GM21528 (cell line): ENCODE measurements at regions not wholly inside any gene's neighbourhood (a gene's known extent, or its start where the extent isn't known, plus 50 kb on each side); places are given as distances from the start of the nearest gene placed in this dataset.

Experiments
- ATAC-seq: cut with Tn5 transposase; IDR thresholded peaks from one replicate; pipeline ENCODE4 v1.9.1; 2021; ENCODE audit warnings: mild to moderate bottlenecking, moderate library complexity; ENCODE audit not compliant: unreplicated experiment, low FRiP score

GRCh38 chr2:176534798-176535466, 265.7 kb downstream of the MTX2 start:
- ATAC-seq = no peak

- no peak for ATAC-seq
Observed at GRCh38 chr2:176535467-176536113, 266.3 kb downstream of the MTX2 start.

DNA sequence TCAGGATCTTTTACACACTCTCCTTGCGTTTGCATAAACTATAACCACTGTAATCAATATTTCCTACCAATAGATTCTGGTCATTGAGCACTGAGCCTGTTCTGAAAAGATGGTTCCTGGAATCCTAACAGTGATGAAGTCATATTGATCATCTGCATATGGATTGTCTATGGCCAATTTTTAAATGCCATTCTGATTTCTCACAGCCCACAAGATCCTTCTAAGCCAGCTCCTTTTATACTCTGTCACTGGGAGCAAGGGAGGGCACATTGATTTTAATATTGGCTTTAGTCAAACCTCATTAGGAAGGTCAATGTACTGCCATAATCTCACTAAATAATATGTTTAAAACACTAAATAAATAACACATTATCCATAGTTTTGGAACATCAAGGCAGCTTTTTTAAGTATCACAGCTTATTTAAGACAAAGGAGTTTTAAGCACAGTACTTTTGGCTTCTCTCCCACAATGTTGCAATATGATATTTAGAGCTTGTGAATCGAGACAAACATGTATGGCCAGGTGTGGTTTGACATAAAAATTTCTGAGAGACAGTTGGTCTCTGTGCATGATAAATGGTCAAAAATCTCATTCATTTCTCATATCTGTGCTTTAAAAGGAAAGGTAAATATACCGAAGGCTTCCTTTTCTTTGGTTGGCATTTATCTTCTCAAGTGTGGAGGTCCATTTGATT, 267.3 kb downstream of the MTX2 start:
- no peak for ATAC-seq

DNA sequence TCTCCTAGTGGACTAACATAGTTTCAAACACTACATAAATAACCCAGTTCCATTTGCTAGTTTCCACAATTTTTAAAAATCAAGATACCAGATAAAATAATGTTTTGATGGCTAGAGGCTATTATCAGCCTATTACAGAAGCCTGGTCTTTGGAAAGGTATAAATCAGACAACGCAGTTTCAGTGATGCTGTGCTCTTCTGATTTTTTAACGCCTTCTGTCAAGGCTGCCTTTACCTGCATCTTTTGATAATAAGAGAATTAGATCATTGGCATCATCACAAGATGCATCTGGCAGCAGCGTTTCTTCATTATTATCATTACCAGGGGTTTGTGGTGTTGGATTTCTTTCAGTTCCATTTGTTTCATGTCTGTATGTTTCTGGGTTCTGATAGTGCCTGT, 268.7 kb downstream of the MTX2 start:
- ATAC-seq = no peak

- ATAC-seq = no peak
Observed at GRCh38 chr2:176540995-176541394, 271.8 kb downstream of the MTX2 start.

DNA sequence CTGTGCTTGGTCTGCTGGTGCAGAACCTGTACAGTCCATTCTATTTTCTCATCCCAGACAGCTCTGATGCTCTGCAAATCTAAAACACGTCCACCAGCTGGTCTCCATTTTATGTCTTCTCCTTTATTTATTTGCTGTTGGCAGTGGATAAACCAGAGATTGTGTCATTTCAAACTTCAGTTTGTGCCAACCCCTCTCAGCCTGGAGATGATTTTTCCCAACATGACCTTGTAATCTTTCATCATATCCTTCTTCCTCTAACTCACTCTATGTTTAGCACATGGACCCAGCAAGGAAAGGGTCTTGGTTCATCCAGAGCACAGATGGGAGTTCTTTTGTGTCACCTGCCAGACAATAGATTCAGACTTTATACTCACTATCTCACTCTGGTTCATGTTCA, 273.2 kb downstream of the MTX2 start:
- no peak for ATAC-seq

- ATAC-seq = no peak
Observed at GRCh38 chr2:176544557-176544956, 275.3 kb downstream of the MTX2 start.

DNA sequence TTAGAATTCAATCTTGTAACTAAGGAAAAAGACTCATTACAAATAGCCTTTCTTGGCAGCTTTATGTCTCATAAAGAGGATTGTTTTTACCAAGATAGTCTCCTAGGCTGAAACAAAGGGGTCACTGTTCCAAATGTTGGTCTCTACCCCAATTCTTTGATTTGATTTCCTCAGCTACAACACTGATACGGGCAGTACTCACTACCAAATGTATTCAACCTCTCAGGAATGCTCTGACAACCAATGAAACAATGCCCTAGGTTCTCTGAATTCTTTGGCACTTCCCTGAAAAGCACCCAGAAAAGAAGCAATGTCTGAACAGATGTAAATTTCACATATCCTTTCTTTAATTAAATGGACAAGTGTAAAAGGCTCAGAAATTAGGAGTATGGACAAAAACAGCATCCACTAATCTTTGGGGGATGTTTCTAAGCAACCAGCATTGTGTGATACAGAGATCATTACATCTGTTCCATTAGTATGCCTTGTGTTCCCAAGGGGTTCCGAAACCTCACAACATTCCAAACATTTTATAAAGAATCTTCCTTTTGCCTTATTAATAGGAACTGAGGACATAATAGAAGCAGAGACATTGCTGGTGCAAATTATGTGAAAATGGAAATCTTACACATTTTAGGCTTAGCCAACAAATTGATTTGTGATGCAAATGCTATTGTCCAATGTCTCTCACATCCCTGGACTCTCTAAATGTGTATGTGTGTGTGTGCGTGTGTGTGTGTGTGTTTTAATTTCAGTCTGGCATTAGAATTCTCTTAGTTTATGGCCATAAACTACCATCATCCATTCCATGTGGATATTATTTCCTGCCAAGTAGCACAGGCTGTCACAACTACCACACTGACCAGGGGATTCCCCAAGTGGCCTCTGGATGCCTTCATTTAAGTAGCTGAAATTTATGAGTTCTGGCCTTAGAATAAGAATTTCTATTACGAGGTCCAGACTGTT, 276.0 kb downstream of the MTX2 start:
- no peak for ATAC-seq

DNA sequence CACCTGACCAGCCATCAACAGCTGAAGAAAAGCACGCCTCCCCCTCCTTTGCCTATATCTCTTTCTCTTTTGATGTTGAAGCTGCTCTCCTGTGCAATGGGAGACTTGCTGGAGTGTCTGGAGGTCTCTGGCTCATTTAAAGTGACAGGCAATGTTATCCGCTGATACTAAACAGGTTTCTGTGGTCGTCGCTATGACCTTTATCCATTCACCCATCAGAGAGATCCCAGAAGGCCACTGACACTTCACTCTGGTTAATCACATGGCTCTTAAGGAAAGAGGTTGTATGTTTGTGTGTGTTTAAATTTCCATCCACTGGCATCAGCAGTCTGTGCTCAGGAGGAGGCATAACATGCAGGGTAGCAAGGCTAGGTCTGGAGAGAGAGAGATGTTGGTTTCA, 277.3 kb downstream of the MTX2 start:
- no peak for ATAC-seq

- no peak for ATAC-seq
Observed at GRCh38 chr2:176552501-176553135, 283.4 kb downstream of the MTX2 start.

GRCh38 chr2:176553685-176554100, 284.5 kb downstream of the MTX2 start:
- ATAC-seq = no peak

DNA sequence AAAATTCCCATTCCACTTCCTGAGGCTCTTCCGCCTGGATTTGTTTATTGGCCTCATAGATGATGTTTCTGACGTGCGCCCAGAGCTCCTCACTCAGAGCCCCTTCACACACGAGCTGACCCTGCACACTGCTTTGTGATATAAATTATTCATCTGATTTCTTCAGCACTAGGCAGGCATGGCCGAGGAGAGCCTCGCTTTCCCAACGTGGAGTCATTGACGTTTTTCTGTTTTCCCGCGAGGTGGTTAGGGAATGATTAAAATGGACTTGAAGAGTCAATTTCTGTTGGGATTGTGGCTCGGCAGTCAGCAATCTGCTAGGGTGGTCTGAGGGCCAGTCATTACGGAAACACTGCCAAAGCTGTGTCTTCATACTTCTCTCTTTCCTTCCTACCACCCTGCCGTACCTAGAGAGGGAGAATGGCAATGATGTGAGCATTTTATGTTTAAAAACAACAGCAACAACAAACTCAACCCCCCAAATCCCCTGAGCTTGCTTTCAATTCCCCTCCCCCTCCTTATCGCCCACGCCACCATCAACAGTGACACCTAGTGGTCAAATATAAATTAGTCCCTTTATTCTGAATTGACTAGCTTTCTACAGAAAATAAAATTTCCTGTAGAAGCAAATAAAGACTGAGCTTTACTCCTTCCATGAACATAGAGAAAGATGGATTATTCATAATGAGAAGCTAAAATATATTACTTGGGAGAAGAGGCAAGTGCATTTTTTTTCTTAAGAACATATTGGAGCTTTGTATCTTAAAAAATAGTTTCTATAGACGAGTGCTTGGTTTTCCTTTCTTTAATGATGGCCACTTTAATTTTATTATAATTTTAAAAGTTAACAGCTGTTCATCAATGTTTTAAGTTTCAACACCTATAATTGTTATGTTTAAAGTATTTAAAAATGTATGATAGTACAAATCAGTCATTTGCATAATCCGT, 285.1 kb downstream of the MTX2 start:
- ATAC-seq = no peak

DNA sequence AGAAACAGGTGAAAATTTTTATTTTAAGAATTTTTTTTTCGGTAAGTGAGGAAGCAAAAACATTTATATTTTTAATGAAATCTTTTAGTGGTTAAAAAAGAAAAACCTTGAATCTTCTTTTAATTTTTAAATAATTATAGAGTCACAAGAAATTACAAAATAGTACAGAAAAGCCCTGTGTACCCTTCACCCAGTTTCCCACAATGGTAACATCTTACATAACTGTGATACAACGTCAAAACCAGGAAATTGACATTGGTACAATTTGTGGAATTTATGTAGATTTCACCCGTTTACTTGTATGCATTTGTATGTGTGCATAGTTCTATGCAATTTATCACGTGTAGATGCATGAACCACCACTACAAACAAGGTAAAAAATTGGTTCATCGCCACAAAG, 285.9 kb downstream of the MTX2 start:
- ATAC-seq = no peak

DNA sequence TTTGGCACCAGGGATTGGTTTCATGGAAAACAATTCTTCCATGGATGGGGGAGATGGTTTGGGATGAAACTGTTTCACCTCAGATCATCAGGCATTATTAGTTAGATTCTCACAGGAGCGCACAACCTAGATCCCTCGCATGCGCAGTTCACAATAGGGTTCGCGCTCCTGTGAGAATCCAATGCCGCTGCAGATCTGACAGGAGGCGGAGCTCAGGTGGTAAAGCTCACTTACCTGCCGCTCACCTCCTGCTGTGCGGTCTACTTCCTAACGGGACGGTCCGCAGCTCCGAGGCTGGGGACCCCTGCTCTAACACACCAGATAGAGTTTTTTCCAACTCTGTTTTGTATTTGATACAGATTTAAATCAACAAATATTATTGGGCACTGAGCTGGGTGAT, 286.5 kb downstream of the MTX2 start:
- ATAC-seq = no peak

DNA sequence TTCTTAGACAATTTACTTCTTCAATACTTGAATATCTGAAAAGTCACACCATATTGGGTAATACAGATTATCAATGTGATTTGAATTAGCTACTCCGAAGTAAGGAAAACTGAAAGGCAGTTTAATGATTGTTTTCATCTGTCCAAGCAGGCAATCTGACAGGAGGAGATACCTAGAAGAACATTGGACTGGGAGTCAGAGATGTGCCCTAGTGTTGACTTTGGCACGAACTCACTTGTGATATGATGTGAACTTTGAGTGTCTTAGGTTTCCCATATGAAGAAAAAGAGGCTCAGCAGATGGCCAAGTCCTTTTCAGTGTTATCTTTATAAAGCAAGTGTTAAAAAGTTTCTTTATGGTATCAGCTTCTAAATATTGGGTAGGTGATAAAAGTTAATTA, 287.1 kb downstream of the MTX2 start:
- no peak for ATAC-seq

- ATAC-seq = no peak
Observed at GRCh38 chr2:176557821-176558220, 288.6 kb downstream of the MTX2 start.

DNA sequence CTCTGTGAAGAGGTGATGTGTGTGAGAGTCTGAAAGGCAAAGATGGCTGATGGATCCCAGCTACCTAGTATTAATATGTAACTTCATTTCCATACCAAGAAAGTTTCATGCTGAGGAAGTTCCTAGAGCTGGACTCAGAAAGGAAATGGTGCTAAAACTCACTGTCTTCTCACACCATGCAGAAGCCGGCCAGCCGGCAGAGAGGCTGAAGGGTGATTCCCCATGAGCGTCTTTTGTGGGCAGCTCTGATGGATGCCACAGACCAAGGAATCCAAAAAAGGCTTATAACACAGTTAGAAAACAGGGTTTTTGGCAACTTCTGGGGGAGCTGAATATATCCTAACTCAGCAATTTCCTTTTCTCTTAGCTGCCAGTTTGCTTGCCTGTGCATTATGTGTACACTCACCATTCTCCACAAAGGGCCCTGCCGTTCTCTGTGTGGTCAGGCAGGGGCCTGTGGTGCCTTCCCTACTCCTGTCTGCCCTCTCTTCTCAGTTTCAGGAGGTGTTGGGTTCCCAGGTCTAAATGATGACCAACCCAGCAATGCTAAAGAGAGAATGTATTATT, 289.4 kb downstream of the MTX2 start:
- no peak for ATAC-seq

DNA sequence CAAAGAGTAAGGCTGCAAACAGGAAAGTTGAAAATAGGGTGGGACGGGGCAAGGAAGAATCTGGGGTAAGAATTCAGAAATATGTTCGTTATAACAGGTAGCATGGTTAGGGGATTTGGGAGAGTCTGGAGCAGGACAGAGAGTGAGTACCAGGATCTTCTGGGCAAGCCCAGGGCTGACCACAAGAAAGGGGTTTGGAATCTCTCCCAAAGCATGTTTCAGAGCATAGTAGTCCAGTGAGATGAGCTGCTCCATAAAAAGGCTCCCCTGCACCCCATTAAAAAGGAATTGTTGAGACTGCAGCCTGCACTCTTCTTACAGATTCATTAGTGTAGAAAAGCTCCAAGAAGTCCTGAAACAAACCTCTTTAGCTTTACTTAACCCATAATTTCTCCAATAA, 291.1 kb downstream of the MTX2 start:
- no peak for ATAC-seq

DNA sequence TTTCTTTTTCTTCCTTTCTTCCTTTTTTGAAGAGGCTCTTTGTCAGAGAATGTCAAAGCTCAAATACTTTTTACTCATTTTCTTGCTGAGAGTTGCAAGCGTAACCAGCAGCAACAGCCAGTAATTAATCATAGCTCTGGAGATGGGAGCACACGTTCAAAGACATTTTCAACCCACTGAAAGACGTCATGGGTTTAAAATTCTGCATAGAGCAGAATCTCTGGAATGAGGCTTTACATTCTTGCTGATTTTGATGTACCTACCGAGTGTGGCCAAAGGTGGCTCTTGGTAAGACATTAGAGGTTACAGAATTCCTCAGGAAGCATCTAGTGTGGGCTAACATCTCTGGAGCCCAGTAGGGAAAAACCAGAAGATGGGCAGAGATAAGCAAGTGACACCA, 292.5 kb downstream of the MTX2 start:
- ATAC-seq = no peak
